Esophagus squamous epithelium (tissue), 5 donors: ENCODE measurements at regions not wholly inside any gene's neighbourhood (a gene's known extent, or its start where the extent isn't known, plus 50 kb on each side); places are given as distances from the start of the nearest gene placed in this dataset.
"Not testable (repeated sequence)": the region's sequence is repeated elsewhere in the genome, so short reads cannot be mapped to it uniquely, and the experiment has no call there.

Source experiments
- DNase-seq: peaks from one replicate; lab custom pipeline; 2025; lab: John Stamatoyannopoulos, UW
- H3K27ac ChIP-seq, 4 donors: fragments of 200-600 bp; sonication (generic); one replicate each; pipeline ENCODE4 v1.5.1; 2016 to 2019; ENCODE audit warnings: mild to moderate bottlenecking in 1 of 4
- H3K27me3 ChIP-seq, 4 donors: fragments of 200-600 bp; sonication (generic); 1 replicate in 3 of 4; 2 replicates in 1 of 4; pipeline versions ENCODE4 v1.5.1 to v1.6.0; 2017 to 2021; ENCODE audit warnings: antibody characterized with exemption in 1 of 4
- H3K36me3 ChIP-seq, 3 donors: fragments of 200-600 bp; sonication (generic); one replicate each; pipeline ENCODE4 v1.5.1; 2016 to 2019
- H3K4me1 ChIP-seq, 3 donors: fragments of 200-600 bp; sonication (generic); one replicate each; pipeline ENCODE4 v1.5.1; 2017 to 2019
- H3K4me3 ChIP-seq, 4 donors: fragments of 200-600 bp; sonication (generic); 1 replicate in 3 of 4; 2 replicates in 1 of 4; pipeline ENCODE4 v1.5.1; 2016 to 2019; ENCODE audit warnings: mild to moderate bottlenecking in 2 of 4, moderate library complexity in 1 of 4
- H3K9me3 ChIP-seq, 3 donors: fragments of 200-600 bp; sonication (generic); one replicate each; pipeline ENCODE4 v1.5.1; 2016 to 2019
- POLR2A ChIP-seq, 4 donors: fragments of 450-650 bp; IDR thresholded peaks; one replicate each; pipeline ENCODE4 v1.6.1; 2017; ENCODE audit warnings: antibody characterized with exemption in 4 of 4, mild to moderate bottlenecking in 4 of 4, moderate library complexity in 3 of 4
- WGBS, 2 donors: methylation state at CpG; one replicate each; pipeline ENCODE4 v1.1.5; 2018; 5-methylcytosine and 5-hydroxymethylcytosine counted together
- intact Hi-C: fragments of 100-400 bp; cut with DNase I; formaldehyde crosslinking; loops from one replicate; pipeline ENCODE4 v1.15.0; 2022
- TF ChIP-seq, protein P1 (sequence below), 6 experiments: fragments of 450-650 bp in 4 of 6; fragments of 200-600 bp in 2 of 6; sonication (generic) in 2 of 6; IDR thresholded peaks; one replicate each; pipeline ENCODE4 v1.5.1; 2016 to 2019; ENCODE audit warnings: antibody characterized with exemption in 6 of 6, mild to moderate bottlenecking in 4 of 6, moderate library complexity in 4 of 6
- donor health status: DM: yes; HTN: yes; CAD: no.

GRCh38 chr2:172256886-172257285, 154.2 kb upstream of the DLX2 start:
- no peak for TF ChIP-seq POLR2A (IDR thresholded peaks at IDR 0.05)
- TF ChIP-seq, protein P1, sequence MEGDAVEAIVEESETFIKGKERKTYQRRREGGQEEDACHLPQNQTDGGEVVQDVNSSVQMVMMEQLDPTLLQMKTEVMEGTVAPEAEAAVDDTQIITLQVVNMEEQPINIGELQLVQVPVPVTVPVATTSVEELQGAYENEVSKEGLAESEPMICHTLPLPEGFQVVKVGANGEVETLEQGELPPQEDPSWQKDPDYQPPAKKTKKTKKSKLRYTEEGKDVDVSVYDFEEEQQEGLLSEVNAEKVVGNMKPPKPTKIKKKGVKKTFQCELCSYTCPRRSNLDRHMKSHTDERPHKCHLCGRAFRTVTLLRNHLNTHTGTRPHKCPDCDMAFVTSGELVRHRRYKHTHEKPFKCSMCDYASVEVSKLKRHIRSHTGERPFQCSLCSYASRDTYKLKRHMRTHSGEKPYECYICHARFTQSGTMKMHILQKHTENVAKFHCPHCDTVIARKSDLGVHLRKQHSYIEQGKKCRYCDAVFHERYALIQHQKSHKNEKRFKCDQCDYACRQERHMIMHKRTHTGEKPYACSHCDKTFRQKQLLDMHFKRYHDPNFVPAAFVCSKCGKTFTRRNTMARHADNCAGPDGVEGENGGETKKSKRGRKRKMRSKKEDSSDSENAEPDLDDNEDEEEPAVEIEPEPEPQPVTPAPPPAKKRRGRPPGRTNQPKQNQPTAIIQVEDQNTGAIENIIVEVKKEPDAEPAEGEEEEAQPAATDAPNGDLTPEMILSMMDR (IDR thresholded peaks at IDR 0.05): no peak
- no peaks in the 10 kb centered on the region for H3K27me3 ChIP-seq
- peaks cover 16 to 39% (median 17%) of the 10 kb centered on the region in 3 donors for H3K4me1 ChIP-seq
- intact Hi-C loops: no loop called here
- no peak overlapping the region for H3K4me3 ChIP-seq
- H3K9me3 ChIP-seq: no peaks in the 10 kb centered on the region
- DNase-seq: no peak
- 21 to 47% methylated on average over 2 of the region's 2 CpGs for WGBS, 2 donors
- no peak overlapping the region for H3K27ac ChIP-seq
- H3K36me3 ChIP-seq: no peaks in the 10 kb centered on the region

GRCh38 chr2:172259827-172260226, 157.1 kb upstream of the DLX2 start:
- WGBS, 2 donors: 75 to 83% methylated on average over 4 of the region's 4 CpGs

DNA sequence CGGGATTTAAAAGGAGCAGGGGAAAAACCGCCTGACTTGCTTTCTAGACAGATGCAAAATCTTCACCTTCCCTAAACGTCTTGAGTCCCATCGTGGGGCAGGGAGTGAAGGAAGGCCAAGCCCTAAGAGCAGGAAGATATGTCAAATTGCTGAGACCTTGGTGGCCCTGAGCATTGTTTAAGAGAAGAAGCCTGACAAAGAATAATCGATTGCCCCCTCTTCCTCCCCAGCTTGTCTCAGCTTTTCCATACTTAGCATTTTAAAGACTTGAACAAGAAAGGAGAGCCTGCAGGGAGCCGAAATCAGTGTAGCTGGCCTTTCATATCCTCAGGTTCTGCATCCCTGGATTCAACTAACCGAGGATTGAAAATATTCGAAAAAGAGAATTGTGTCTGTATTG, 157.6 kb upstream of the DLX2 start:
- Histone ChIP-seq H3K36me3 (no peaks in the 10 kb centered on the region), H3K27me3 (no peaks in the 10 kb centered on the region), H3K4me1 (peaks cover 0 to 29% (median 5%) of the 10 kb centered on the region in 3 donors), H3K4me3 (no peak overlapping the region), H3K9me3 (no peaks in the 10 kb centered on the region), H3K27ac (peak overlapping the region in 2 of 4 donors; percentile 75)
- 47 to 49% methylated on average over 8 of the region's 8 CpGs for WGBS, 2 donors
- DNase-seq: no peak
- TF ChIP-seq, protein P1 (IDR thresholded peaks at IDR 0.05): no peak
- TF ChIP-seq POLR2A (IDR thresholded peaks at IDR 0.05): no peak
- intact Hi-C loops: no loop called here

More at GRCh38 chr2:172259827-172260226, 157.1 kb upstream of the DLX2 start:
- Histone ChIP-seq H3K27ac (peak overlapping the region in 1 of 4 donors; percentile 75), H3K4me3 (no peak overlapping the region), H3K9me3 (no peaks in the 10 kb centered on the region), H3K27me3 (no peaks in the 10 kb centered on the region), H3K36me3 (no peaks in the 10 kb centered on the region), H3K4me1 (peaks cover 0 to 29% (median 5%) of the 10 kb centered on the region in 3 donors)
- no peak for TF ChIP-seq POLR2A (IDR thresholded peaks at IDR 0.05)
- TF ChIP-seq, protein P1 (IDR thresholded peaks at IDR 0.05): no peak
- intact Hi-C loops: no loop called here
- DNase-seq: no peak

- Histone ChIP-seq H3K27ac (peak overlapping the region in 3 of 4 donors; percentile 66 to 75 (median 75)), H3K36me3 (no peaks in the 10 kb centered on the region), H3K9me3 (no peaks in the 10 kb centered on the region), H3K4me3 (no peak overlapping the region), H3K4me1 (peaks cover 0 to 29% (median 5%) of the 10 kb centered on the region in 3 donors), H3K27me3 (no peaks in the 10 kb centered on the region)
- no peak for TF ChIP-seq POLR2A (IDR thresholded peaks at IDR 0.05)
- TF ChIP-seq, protein P1 (IDR thresholded peaks at IDR 0.05): no peak
- 26 to 27% methylated on average over 1 of the region's 1 CpG for WGBS, 2 donors
- no peak for DNase-seq
- intact Hi-C loops: no loop called here
Observed at GRCh38 chr2:172261292-172261691, 158.6 kb upstream of the DLX2 start.

GRCh38 chr2:172262486-172262885, 159.8 kb upstream of the DLX2 start:
- DNase-seq: no peak
- no peak overlapping the region for H3K27ac ChIP-seq
- no peak for TF ChIP-seq POLR2A (IDR thresholded peaks at IDR 0.05)
- TF ChIP-seq, protein P1 (IDR thresholded peaks at IDR 0.05): no peak
- H3K9me3 ChIP-seq: no peaks in the 10 kb centered on the region
- intact Hi-C loops: no loop called here
- no peak overlapping the region for H3K4me3 ChIP-seq
- H3K4me1 ChIP-seq: peaks cover 0 to 19% (median 5%) of the 10 kb centered on the region in 3 donors
- no peaks in the 10 kb centered on the region for H3K36me3 ChIP-seq
- WGBS, 2 donors: 71 to 77% methylated on average over 2 of the region's 2 CpGs
- H3K27me3 ChIP-seq: no peaks in the 10 kb centered on the region

- H3K27me3 ChIP-seq, H3K36me3 ChIP-seq, H3K27ac ChIP-seq, DNase-seq, H3K4me3 ChIP-seq, H3K9me3 ChIP-seq, intact Hi-C loops: not testable (repeated sequence)
- WGBS, 2 donors: 84 to 88% methylated on average over 2 of the region's 2 CpGs
- H3K4me1 ChIP-seq: peaks cover 0 to 19% (median 5%) of the 10 kb centered on the region in 3 donors
Observed at GRCh38 chr2:172264820-172265219, 162.1 kb upstream of the DLX2 start.

- H3K27ac ChIP-seq: not testable (repeated sequence)
- WGBS, 2 donors: 73 to 83% methylated on average over 6 of the region's 7 CpGs
Observed at GRCh38 chr2:172269507-172270244, 157.7 kb upstream of the ITGA6 start.

More at GRCh38 chr2:172269507-172270244, 157.7 kb upstream of the ITGA6 start:
- H3K9me3 ChIP-seq, H3K27me3 ChIP-seq, DNase-seq, intact Hi-C loops, H3K36me3 ChIP-seq, H3K4me3 ChIP-seq, H3K4me1 ChIP-seq: not testable (repeated sequence)
